GM06990 (cell line): ENCODE measurements at regions not wholly inside any gene's neighbourhood (a gene's known extent, or its start where the extent isn't known, plus 50 kb on each side); places are given as distances from the start of the nearest gene placed in this dataset.

Experiments used
- DNase-seq: peaks from one replicate; pipeline ENCODE4 v3.0.0-alpha.2; 2011; ENCODE audit not compliant: insufficient read length; ENCODE audit errors: extremely low read depth
- H3K27me3 ChIP-seq: replicated peaks from 2 replicates; pipeline ENCODE4 v1.6.0; 2011; ENCODE audit warnings: low read length; ENCODE audit not compliant: control insufficient read depth, insufficient read depth
- H3K36me3 ChIP-seq: 2 replicates; pipeline ENCODE4 v1.5.1; 2011; ENCODE audit warnings: low read length; ENCODE audit not compliant: control insufficient read depth, insufficient read depth
- H3K4me3 ChIP-seq: replicated peaks from 2 replicates; pipeline ENCODE4 v1.5.1; 2011; ENCODE audit warnings: low read depth, mild to moderate bottlenecking, control low read depth, low read length
- TF ChIP-seq, protein P1 (sequence below): IDR thresholded peaks from 2 replicates; pipeline ENCODE4 v1.5.1; 2011; ENCODE audit warnings: low read length, control low read depth, mild to moderate bottlenecking, inconsistent platforms; ENCODE audit not compliant: insufficient read depth, poor library complexity, severe bottlenecking

- Histone ChIP-seq H3K27me3 (no peaks in the 10 kb centered on the region), H3K4me3 (no peak overlapping the region), H3K36me3 (no peaks in the 10 kb centered on the region)
- TF ChIP-seq, protein P1, sequence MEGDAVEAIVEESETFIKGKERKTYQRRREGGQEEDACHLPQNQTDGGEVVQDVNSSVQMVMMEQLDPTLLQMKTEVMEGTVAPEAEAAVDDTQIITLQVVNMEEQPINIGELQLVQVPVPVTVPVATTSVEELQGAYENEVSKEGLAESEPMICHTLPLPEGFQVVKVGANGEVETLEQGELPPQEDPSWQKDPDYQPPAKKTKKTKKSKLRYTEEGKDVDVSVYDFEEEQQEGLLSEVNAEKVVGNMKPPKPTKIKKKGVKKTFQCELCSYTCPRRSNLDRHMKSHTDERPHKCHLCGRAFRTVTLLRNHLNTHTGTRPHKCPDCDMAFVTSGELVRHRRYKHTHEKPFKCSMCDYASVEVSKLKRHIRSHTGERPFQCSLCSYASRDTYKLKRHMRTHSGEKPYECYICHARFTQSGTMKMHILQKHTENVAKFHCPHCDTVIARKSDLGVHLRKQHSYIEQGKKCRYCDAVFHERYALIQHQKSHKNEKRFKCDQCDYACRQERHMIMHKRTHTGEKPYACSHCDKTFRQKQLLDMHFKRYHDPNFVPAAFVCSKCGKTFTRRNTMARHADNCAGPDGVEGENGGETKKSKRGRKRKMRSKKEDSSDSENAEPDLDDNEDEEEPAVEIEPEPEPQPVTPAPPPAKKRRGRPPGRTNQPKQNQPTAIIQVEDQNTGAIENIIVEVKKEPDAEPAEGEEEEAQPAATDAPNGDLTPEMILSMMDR = no peak
- DNase-seq = no peak
Observed at GRCh38 chr4:111934314-111934713, 210.9 kb upstream of the FAM241A start.

DNA sequence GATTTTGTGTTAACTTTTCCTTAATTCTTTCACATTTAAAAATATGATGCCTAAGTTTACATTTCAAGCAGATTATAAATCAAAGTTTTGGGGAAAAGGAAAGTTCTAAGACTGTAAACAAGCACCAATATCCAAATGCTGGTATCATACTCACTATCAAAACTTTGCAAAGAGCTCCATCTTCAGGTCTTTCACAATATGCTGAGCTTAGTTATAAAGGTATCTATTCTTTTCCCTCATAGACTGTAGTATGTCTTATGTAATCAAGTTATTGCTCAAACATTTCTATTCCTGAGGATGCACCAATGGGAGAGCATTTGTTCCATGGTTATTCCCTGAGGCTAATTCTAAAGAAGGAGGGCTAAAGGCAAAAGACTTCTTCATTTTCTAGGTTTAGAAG, 207.9 kb upstream of the FAM241A start:
- H3K36me3 ChIP-seq = no peaks in the 10 kb centered on the region
- DNase-seq = no peak
- H3K4me3 ChIP-seq = no peak overlapping the region
- no peaks in the 10 kb centered on the region for H3K27me3 ChIP-seq
- TF ChIP-seq, protein P1 = peak; percentile 58

GRCh38 chr4:111941957-111942356, 203.3 kb upstream of the FAM241A start:
- DNase-seq = no peak
- H3K27me3 ChIP-seq = no peaks in the 10 kb centered on the region
- no peak overlapping the region for H3K4me3 ChIP-seq
- H3K36me3 ChIP-seq = no peaks in the 10 kb centered on the region
- TF ChIP-seq, protein P1 = no peak

DNA sequence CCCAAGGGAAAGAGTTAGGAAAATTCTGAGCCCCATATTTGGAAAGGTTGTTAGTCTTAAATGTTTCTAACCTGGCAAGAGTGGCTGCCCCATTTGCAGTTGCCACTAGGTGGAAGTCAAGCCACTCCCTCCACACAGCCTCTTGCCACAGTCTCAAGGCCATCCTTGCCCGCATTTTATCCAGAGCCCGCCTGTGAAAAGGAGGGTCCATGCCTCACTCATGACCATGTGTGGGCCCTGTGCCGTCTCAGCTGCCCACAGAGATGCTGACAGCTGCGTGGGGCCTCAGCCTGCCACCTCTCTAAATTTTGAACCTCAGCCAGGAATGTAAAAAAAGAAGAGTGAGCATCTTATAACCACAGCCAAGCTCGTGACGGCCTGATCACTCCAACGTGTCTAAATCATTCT, 201.5 kb upstream of the FAM241A start:
- TF ChIP-seq, protein P1 = peak; percentile 74
- DNase-seq = peak; percentile 24
- no peaks in the 10 kb centered on the region for H3K36me3 ChIP-seq
- no peaks in the 10 kb centered on the region for H3K27me3 ChIP-seq
- H3K4me3 ChIP-seq = no peak overlapping the region

DNA sequence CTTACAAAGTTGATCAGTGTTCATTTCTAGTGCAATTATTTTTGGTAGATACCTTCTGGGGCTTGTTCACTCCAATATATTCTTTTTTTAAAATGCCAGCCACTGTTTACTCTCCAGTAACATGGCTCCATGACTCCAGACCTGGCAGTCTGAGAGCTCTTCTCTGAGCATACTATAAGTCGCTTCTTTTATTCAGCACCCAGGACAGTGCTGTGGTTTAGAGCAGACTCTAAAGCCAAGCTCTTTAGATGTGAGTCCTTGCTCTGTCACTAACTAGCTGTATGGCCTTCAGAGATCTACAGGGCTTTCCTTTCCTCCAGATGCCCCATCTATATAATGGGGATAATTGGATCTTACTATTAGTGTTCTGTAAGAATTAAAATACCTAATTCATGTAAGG, 200.2 kb upstream of the FAM241A start:
- no peak for DNase-seq
- Histone ChIP-seq H3K4me3 (no peak overlapping the region), H3K36me3 (no peaks in the 10 kb centered on the region), H3K27me3 (no peaks in the 10 kb centered on the region)
- TF ChIP-seq, protein P1 = no peak

DNA sequence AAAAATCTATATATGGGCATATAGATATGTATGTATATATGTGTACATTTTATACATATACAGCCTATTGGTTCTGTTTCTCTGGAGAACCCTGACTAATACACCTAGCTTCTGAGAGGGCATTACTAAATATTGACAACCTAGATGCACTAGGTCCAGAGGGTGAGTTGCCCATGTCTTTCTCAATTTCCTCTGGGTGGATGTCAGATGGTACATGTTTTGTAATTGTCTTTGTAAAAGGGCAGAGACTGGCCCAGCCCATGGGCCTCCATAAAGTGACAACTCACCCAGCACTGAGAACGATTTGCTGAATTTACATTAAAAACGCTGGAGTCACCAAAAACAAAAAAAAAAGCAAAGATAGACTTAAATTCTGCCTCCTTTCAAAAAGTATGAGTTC, 198.5 kb upstream of the FAM241A start:
- H3K4me3 ChIP-seq = no peak overlapping the region
- TF ChIP-seq, protein P1 = no peak
- no peaks in the 10 kb centered on the region for H3K27me3 ChIP-seq
- no peaks in the 10 kb centered on the region for H3K36me3 ChIP-seq
- no peak for DNase-seq
